ENCODE measurements at regions not wholly inside any gene's neighbourhood (a gene's known extent, or its start where the extent isn't known, plus 50 kb on each side); places are given as distances from the start of the nearest gene placed in this dataset.

GRCh38 chr4:101400096-101400495 lies 52.8 kb upstream of the PPP3CA start:
- TF ChIP-seq POLR2A (IDR thresholded peaks at IDR 0.05; ENCODE audit: low read length) (no peak), GATA1 (IDR thresholded peaks at IDR 0.05; ENCODE audit: low read depth, low read length) (no peak)
